ENCODE measurements at regions not wholly inside any gene's neighbourhood (a gene's known extent, or its start where the extent isn't known, plus 50 kb on each side); places are given as distances from the start of the nearest gene placed in this dataset.

DNA sequence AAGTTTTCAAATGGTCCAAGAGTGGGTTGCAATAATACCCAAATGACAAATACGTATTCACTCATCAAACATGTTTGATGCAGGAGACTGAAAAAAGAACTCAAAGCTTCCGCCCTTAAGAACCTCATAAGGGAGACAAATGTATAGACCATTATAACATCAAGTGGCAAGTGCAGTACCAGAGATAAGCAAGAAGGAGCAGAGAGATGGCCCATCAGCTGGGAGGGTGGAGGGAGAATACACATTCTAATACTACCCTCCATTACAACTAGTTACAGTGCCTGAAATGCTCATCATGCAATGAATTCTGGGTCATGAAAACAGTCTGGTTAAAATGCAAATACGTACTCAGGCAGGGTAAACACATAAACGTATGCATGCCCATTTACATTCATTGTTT, 304.0 kb downstream of the SHQ1 start:
- TF ChIP-seq, protein P1, sequence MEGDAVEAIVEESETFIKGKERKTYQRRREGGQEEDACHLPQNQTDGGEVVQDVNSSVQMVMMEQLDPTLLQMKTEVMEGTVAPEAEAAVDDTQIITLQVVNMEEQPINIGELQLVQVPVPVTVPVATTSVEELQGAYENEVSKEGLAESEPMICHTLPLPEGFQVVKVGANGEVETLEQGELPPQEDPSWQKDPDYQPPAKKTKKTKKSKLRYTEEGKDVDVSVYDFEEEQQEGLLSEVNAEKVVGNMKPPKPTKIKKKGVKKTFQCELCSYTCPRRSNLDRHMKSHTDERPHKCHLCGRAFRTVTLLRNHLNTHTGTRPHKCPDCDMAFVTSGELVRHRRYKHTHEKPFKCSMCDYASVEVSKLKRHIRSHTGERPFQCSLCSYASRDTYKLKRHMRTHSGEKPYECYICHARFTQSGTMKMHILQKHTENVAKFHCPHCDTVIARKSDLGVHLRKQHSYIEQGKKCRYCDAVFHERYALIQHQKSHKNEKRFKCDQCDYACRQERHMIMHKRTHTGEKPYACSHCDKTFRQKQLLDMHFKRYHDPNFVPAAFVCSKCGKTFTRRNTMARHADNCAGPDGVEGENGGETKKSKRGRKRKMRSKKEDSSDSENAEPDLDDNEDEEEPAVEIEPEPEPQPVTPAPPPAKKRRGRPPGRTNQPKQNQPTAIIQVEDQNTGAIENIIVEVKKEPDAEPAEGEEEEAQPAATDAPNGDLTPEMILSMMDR (IDR thresholded peaks at IDR 0.05) = no peak
- TF ChIP-seq ZFX (IDR thresholded peaks at IDR 0.05; ENCODE audit: borderline replicate concordance) = no peak
